ENCODE measurements at regions not wholly inside any gene's neighbourhood (a gene's known extent, or its start where the extent isn't known, plus 50 kb on each side); places are given as distances from the start of the nearest gene placed in this dataset.
A peak's percentile ranks its signal among the peaks of the same experiment; 100 is the strongest.

- 3 to 68% (median 38%) methylated on average over 2 to 7 of the region's 7 CpGs for WGBS, 10 experiments
- Histone ChIP-seq H3K27ac (peak overlapping the region in 1 of 2 donors; percentile 57), H3K4me1 (replicated peaks in 1 of 2) (peaks cover 3 to 8% of the 10 kb centered on the region in 2 donors), H3K4me3 (no peak overlapping the region)
- peak in 5 of 8 experiments; percentile 33 to 78 (median 52) for ATAC-seq (replicated peaks in 6 of 8)
- in situ Hi-C loops (cut with MboI; ENCODE audit: low pct_unique_long_range_greater_than_20kb in 2 of 9, low sequenced_read_pairs in 9 of 9, unreplicated experiment in 9 of 9): no loop called here
Measured at GRCh38 chr2:67340133-67341011, 56.8 kb upstream of the ETAA1 start.

GRCh38 chr2:67341012-67341318 lies 56.2 kb upstream of the ETAA1 start:
- 14 to 100% (median 93%) methylated on average over 1 of the region's 1 CpG; no CpG with 5 or more reads in 4 of the 10 experiments for WGBS, 10 experiments
- Histone ChIP-seq H3K4me1 (replicated peaks in 1 of 2) (peaks cover 3 to 8% of the 10 kb centered on the region in 2 donors), H3K27ac (no peak overlapping the region), H3K4me3 (no peak overlapping the region)
- in situ Hi-C loops (cut with MboI; ENCODE audit: low pct_unique_long_range_greater_than_20kb in 2 of 9, low sequenced_read_pairs in 9 of 9, unreplicated experiment in 9 of 9): no loop called here
- no peak for ATAC-seq (replicated peaks in 6 of 8)

GRCh38 chr2:67341336-67341735 lies 55.8 kb upstream of the ETAA1 start:
- in situ Hi-C loops (cut with MboI; ENCODE audit: low pct_unique_long_range_greater_than_20kb in 2 of 9, low sequenced_read_pairs in 9 of 9, unreplicated experiment in 9 of 9): no loop called here

GRCh38 chr2:67342394-67342793 lies 54.7 kb upstream of the ETAA1 start:
- in situ Hi-C loops (cut with MboI; ENCODE audit: low pct_unique_long_range_greater_than_20kb in 2 of 9, low sequenced_read_pairs in 9 of 9, unreplicated experiment in 9 of 9): no loop called here
- WGBS, 10 experiments: 60 to 100% (median 79%) methylated on average over 1 to 3 of the region's 3 CpGs
- no peak for ATAC-seq (replicated peaks in 6 of 8)
- H3K4me1 ChIP-seq (replicated peaks in 1 of 2): peaks cover 3 to 8% of the 10 kb centered on the region in 2 donors
- no peak overlapping the region for H3K27ac ChIP-seq
- H3K4me3 ChIP-seq: no peak overlapping the region

More at GRCh38 chr2:67341336-67341735, 55.8 kb upstream of the ETAA1 start:
- no peak for ATAC-seq (replicated peaks in 6 of 8)
- 43 to 100% (median 78%) methylated on average over 1 to 2 of the region's 2 CpGs; no CpG with 5 or more reads in 2 of the 10 experiments for WGBS, 10 experiments
- H3K27ac ChIP-seq: no peak overlapping the region
- peaks cover 3 to 8% of the 10 kb centered on the region in 2 donors for H3K4me1 ChIP-seq (replicated peaks in 1 of 2)
- no peak overlapping the region for H3K4me3 ChIP-seq

GRCh38 chr2:67346718-67347407 lies 50.3 kb upstream of the ETAA1 start:
- Histone ChIP-seq H3K4me1 (replicated peaks in 1 of 2) (no peaks in the 10 kb centered on the region), H3K4me3 (no peak overlapping the region), H3K27ac (no peak overlapping the region)
- in situ Hi-C loops (cut with MboI; ENCODE audit: low pct_unique_long_range_greater_than_20kb in 2 of 9, low sequenced_read_pairs in 9 of 9, unreplicated experiment in 9 of 9): no loop called here
- WGBS, 10 experiments: 39 to 100% (median 80%) methylated on average over 1 to 3 of the region's 4 CpGs; no CpG with 5 or more reads in 1 of the 10 experiments
- ATAC-seq (replicated peaks in 6 of 8): no peak

Data from motor neuron (in vitro differentiated cells).